ENCODE measurements at regions not wholly inside any gene's neighbourhood (a gene's known extent, or its start where the extent isn't known, plus 50 kb on each side); places are given as distances from the start of the nearest gene placed in this dataset.

DNA sequence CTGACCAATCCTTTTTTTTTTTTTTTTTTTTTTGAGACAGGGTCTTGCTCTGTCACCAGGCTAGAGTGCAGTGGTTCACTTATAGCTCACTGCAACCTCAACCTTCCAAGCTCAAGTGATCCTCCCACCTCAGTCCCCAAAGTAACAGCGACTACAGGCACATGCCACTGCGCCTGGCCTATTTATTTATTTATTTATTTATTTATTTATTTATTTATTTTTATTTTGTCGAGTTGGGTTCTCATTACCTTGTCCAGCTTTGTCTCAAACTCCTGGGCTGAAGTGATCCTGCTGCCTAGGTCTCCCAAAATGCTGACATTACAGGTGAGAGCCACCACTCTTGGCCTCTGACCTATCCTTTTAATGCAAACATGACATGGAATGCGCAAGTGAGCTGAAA, 124.4 kb downstream of the GXYLT1 start:
- TF ChIP-seq POLR2A (IDR thresholded peaks at IDR 0.05; ENCODE audit: low read depth, low read length) = no peak
- TF ChIP-seq POLR2AphosphoS5 (IDR thresholded peaks at IDR 0.05; ENCODE audit: low read depth, low read length) = no peak
- no peak for TF ChIP-seq SPI1 (IDR thresholded peaks at IDR 0.05; ENCODE audit: low read depth, low read length)
- TF ChIP-seq TAF1 (IDR thresholded peaks at IDR 0.05; ENCODE audit: low read depth, low read length) = no peak
- no peak for TF ChIP-seq POU2F2 (IDR thresholded peaks at IDR 0.05; ENCODE audit: low read depth, low read length)
